Epithelial cell of esophagus (primary cell): ENCODE measurements at regions not wholly inside any gene's neighbourhood (a gene's known extent, or its start where the extent isn't known, plus 50 kb on each side); places are given as distances from the start of the nearest gene placed in this dataset.

Source experiments
- DNase-seq: peaks from one replicate; pipeline ENCODE4 v3.0.0; 2010; ENCODE audit warnings: low read depth
- H3K4me3 ChIP-seq: 2 replicates; pipeline ENCODE4 v1.5.1; 2011; ENCODE audit warnings: mild to moderate bottlenecking, low read length, control low read depth
- CTCF ChIP-seq: IDR thresholded peaks from 2 replicates; pipeline ENCODE4 v1.5.1; 2011; ENCODE audit warnings: low read depth, mild to moderate bottlenecking, low read length, control low read depth, inconsistent platforms; ENCODE audit not compliant: insufficient read depth; ENCODE audit errors: missing control alignments

- DNase-seq: no peak
- H3K4me3 ChIP-seq: no peak overlapping the region
- no peak for TF ChIP-seq CTCF
These were observed 91.3 kb upstream of the PRR23E start for GRCh38 chr3:127101411-127102187.

GRCh38 chr3:127102188-127102520, 90.8 kb upstream of the PRR23E start:
- H3K4me3 ChIP-seq: no peak overlapping the region
- TF ChIP-seq CTCF: no peak
- DNase-seq: no peak

- TF ChIP-seq CTCF: no peak
- no peak overlapping the region for H3K4me3 ChIP-seq
- DNase-seq: no peak
These were observed 90.3 kb upstream of the PRR23E start for GRCh38 chr3:127102587-127102986.

GRCh38 chr3:127103080-127103479, 89.9 kb upstream of the PRR23E start:
- H3K4me3 ChIP-seq: no peak overlapping the region
- TF ChIP-seq CTCF: no peak
- no peak for DNase-seq

GRCh38 chr3:127104586-127104985, 88.3 kb upstream of the PRR23E start:
- TF ChIP-seq CTCF: no peak
- H3K4me3 ChIP-seq: no peak overlapping the region
- DNase-seq: no peak

GRCh38 chr3:127105587-127105986, 87.3 kb upstream of the PRR23E start:
- TF ChIP-seq CTCF: no peak
- H3K4me3 ChIP-seq: no peak overlapping the region
- DNase-seq: no peak

GRCh38 chr3:127106053-127106452, 86.9 kb upstream of the PRR23E start:
- DNase-seq: no peak
- no peak for TF ChIP-seq CTCF
- no peak overlapping the region for H3K4me3 ChIP-seq
